ENCODE measurements at regions not wholly inside any gene's neighbourhood (a gene's known extent, or its start where the extent isn't known, plus 50 kb on each side); places are given as distances from the start of the nearest gene placed in this dataset.

DNA sequence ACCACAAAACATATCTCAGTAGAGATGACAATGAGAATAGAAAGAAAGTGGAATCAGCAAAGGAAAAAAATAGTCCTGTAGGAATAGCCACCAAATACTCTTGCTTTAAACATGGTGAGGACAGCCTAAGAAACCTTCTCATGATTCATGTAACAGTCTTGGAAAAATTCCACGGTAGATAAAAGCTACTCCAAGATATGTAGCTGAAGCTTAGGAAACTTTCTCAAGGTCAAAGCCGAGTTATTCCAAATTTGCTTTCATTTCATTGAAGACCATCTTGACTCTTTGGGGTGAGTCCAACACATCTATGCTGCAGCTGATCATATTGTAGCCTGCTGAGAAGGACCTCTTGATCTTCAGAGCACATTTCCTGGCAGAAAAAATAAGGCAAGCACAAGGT is 157.6 kb downstream of the PAH start:
- intact Hi-C loops (cut with DNase I) = no loop called here
- Histone ChIP-seq H3K27me3 (peaks cover 0 to 5% (median 0%) of the 10 kb centered on the region in 7 donors), H3K27ac (peak overlapping the region in 1 of 10 donors; percentile 16), H3K36me3 (no peaks in the 10 kb centered on the region), H3K9me3 (no peaks in the 10 kb centered on the region), H3K4me3 (no peak overlapping the region), H3K4me1 (peaks cover 0 to 12% (median 4%) of the 10 kb centered on the region in 9 donors)
- 50 to 57% methylated on average over 2 of the region's 2 CpGs for WGBS, 2 donors
- DNase-seq (no peak), ATAC-seq (no peak)
- TF ChIP-seq, protein P1, sequence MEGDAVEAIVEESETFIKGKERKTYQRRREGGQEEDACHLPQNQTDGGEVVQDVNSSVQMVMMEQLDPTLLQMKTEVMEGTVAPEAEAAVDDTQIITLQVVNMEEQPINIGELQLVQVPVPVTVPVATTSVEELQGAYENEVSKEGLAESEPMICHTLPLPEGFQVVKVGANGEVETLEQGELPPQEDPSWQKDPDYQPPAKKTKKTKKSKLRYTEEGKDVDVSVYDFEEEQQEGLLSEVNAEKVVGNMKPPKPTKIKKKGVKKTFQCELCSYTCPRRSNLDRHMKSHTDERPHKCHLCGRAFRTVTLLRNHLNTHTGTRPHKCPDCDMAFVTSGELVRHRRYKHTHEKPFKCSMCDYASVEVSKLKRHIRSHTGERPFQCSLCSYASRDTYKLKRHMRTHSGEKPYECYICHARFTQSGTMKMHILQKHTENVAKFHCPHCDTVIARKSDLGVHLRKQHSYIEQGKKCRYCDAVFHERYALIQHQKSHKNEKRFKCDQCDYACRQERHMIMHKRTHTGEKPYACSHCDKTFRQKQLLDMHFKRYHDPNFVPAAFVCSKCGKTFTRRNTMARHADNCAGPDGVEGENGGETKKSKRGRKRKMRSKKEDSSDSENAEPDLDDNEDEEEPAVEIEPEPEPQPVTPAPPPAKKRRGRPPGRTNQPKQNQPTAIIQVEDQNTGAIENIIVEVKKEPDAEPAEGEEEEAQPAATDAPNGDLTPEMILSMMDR (IDR thresholded peaks at IDR 0.05) = no peak

DNA sequence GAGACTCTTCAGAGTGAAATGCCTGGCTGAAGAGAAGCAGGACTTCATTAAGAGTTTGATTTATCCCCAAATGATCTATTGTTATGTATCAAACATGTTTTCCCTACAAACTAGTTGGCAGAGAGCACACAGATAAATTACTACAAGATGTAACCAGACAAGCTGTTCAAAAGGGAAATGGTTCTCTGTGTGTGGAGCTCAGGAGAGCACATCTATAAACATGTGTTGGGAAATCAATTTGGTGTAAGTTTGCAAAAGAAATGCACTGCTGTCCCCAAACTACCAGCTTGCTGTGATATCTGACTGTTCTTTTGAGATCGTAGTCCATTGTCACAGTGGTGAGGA is 159.2 kb downstream of the PAH start:
- no peak for DNase-seq
- WGBS, 2 donors = 76 to 82% methylated on average over 1 of the region's 1 CpG
- no peaks in the 10 kb centered on the region for H3K36me3 ChIP-seq
- peak in 3 of 8 donors; percentile 7 to 24 (median 8) for ATAC-seq
- peak overlapping the region in 6 of 10 donors; percentile 47 to 81 (median 64) for H3K27ac ChIP-seq
- peaks cover 0 to 12% (median 4%) of the 10 kb centered on the region in 9 donors for H3K4me1 ChIP-seq
- H3K4me3 ChIP-seq = no peak overlapping the region
- peaks cover 0 to 5% (median 0%) of the 10 kb centered on the region in 7 donors for H3K27me3 ChIP-seq
- TF ChIP-seq, protein P1 (IDR thresholded peaks at IDR 0.05) = no peak
- H3K9me3 ChIP-seq = no peaks in the 10 kb centered on the region
- intact Hi-C loops (cut with DNase I) = no loop called here

DNA sequence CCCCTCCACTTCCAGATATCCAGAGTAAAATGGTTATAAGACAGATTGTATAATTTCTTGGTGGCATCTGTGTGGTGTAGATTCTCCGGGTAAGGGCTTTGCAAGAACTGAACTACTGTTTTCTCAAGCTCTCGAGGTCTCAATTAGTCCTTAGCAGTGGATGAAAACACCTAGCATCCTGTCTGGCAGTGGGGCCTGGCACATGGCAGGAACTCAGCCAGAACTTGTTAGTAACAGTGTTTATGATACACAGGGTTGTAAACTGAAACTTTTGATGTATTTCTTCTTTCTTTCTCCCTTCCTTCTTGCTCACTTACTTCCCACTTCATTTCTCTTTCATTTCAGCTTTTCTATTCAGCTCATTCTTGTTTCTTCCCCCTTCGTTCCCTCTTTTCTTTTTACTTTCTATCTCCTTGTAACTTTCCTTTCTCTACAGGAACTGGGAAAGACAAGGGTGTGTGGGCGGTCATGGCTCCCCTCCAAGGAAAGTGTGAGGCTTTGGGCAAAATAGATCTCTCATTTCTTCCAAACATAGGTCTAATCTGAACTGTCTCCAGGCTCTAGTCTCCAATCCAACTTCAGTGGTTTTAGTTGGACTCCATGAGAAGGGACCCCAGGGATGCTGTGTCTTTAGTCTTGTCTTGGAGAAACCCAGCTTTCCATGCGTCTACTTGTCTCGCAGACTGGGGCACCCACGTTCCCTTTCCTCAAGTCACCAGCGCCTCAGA is 159.7 kb downstream of the PAH start:
- H3K27me3 ChIP-seq = peaks cover 0 to 5% (median 0%) of the 10 kb centered on the region in 7 donors
- no peak overlapping the region for H3K4me3 ChIP-seq
- TF ChIP-seq, protein P1 (IDR thresholded peaks at IDR 0.05) = no peak
- H3K27ac ChIP-seq = peak overlapping the region in 8 of 10 donors; percentile 61 to 81 (median 67)
- peak; percentile 44 to 64 for DNase-seq
- no peaks in the 10 kb centered on the region for H3K9me3 ChIP-seq
- 60 to 73% methylated on average over 8 of the region's 8 CpGs for WGBS, 2 donors
- no peaks in the 10 kb centered on the region for H3K36me3 ChIP-seq
- peaks cover 0 to 12% (median 4%) of the 10 kb centered on the region in 9 donors for H3K4me1 ChIP-seq
- intact Hi-C loops (cut with DNase I) = no loop called here
- ATAC-seq = peak in 7 of 8 donors; percentile 50 to 74 (median 59)

DNA sequence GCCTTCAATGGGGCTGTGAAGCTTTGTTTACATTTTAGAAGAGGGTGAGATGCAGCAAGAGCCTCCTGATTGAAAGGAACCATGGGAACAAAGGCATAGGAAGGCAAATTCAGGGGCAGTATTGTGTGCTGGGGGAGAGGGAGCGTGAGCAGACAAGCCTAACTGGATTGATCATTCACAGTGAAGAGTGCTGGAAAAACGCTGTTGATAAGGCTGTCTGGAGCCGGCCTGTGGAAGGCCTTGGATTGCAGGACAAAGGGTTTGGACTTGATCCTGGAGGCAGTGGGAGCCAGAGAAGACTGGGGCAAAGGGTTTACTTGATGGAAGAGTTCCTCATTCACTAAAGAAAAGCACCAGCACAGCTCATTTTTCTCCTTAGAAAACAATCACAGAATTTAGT is 160.5 kb downstream of the PAH start:
- H3K4me1 ChIP-seq = peaks cover 0 to 12% (median 4%) of the 10 kb centered on the region in 9 donors
- intact Hi-C loops (cut with DNase I) = no loop called here
- peak in 1 of 2 donors; percentile 10 for DNase-seq
- TF ChIP-seq, protein P1 (IDR thresholded peaks at IDR 0.05) = no peak
- H3K36me3 ChIP-seq = no peaks in the 10 kb centered on the region
- peaks cover 0 to 5% (median 0%) of the 10 kb centered on the region in 7 donors for H3K27me3 ChIP-seq
- peak in 7 of 8 donors; percentile 47 to 75 (median 70) for ATAC-seq
- no peaks in the 10 kb centered on the region for H3K9me3 ChIP-seq
- H3K4me3 ChIP-seq = no peak overlapping the region
- H3K27ac ChIP-seq = peak overlapping the region in 8 of 10 donors; percentile 50 to 81 (median 67)
- 18 to 31% methylated on average over 3 of the region's 3 CpGs for WGBS, 2 donors
